Amniotic stem cell (primary cell): ENCODE measurements at regions not wholly inside any gene's neighbourhood (a gene's known extent, or its start where the extent isn't known, plus 50 kb on each side); places are given as distances from the start of the nearest gene placed in this dataset.
"Not testable (repeated sequence)": the region's sequence is repeated elsewhere in the genome, so short reads cannot be mapped to it uniquely, and the experiment has no call there.

Source experiments
- DNase-seq: peaks from one replicate; lab custom pipeline; 2025; lab: John Stamatoyannopoulos, UW

DNA sequence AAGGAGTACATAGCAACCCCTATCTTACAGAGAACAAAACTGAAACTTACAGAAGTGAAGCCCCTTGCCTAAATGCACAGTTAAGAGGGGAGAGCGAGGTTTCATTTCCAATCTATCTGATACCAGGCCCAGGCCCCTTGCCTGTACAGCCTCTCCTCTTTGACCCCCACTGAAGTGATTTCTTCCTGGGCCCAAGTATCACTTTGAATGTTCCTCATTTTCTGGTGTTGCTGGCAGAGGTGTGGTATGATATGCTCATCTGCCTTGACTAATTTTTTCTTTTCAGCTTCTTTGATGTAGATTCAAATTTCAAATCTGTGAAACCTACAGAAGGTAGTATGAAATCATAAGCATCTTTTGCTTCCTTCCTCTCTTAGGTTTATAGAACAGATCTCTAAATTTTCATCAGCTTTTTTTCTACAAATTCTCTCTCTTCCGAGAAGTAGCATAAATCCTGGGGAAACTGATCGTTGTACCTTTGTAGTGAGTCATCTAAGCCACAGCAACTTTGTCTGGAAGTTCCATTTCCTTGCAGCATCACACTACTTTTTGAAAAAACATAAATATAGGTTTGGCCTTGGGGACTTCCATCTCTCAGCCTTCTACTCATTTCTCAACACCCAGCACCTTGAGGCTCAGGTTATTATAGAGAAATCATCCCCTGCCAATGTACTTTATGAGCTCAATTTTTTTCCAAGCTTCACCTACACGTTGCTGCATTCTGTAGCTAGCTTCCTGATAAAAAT, 402.4 kb upstream of the PTGER4 start:
- no peak for DNase-seq

DNA sequence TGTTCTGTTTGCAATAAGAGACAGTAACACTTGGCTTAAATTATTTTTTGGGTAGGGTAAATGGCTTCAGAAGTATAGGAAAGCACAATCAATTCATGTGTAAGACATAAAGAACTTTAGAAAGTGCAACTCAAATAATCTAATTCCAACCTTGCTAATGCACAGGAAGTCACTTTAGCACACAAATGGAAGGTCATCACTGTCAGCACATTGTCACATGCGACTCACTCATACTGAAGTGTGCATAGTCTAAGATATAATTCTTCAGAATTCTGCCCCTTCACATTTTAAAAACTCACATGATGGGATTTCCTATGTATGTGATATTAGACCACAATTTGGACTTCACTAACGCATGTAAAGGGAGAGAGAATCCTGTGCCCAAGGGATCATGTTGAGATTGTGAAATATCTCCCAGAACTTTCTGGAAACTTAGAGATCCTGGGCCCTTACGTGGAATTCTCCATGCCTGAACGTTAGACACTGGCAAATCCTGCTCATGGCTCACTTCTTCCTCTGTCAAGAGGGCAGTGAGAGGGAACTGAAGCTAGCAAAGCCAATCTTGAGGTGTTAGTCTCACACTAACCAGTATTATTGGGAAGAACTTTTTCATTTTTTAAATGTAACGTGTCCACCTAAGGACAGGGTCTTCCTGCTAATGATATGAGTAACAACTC, 403.2 kb upstream of the PTGER4 start:
- no peak for DNase-seq

GRCh38 chr5:40274568-40274967, 405.1 kb upstream of the PTGER4 start:
- no peak for DNase-seq

- DNase-seq: no peak
Measured at GRCh38 chr5:40273936-40274335, 405.8 kb upstream of the PTGER4 start.

- DNase-seq: no peak
Measured at GRCh38 chr5:40271476-40271875, 408.2 kb upstream of the PTGER4 start.

DNA sequence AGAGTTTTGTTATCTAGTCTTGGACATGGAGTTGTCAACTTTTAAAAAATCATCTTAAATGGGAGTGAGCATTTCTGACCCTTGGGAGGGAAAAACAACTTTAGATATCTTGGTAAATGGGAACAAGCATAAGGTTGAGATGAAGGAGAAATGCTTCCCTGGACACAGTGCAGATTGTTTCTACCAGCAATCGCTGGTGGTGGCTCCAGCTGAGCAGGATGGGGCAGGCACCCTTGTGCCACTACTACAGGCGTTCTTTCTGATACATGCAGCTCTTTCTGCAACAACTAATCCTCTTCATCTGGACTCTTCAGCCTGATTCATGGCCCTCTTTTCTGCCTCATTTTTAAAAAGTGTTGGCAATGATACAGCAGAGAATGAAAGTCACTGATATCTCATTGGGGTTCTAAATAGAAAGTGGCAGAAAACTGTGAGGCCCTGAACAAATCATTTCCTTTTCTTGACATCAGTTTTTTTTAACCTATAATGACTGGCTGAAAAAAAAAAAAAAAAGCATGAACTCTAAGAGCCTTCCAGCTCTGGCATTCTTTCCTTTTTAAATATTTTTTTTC, 409.4 kb upstream of the PTGER4 start:
- no peak for DNase-seq

GRCh38 chr5:40268088-40268487, 411.6 kb upstream of the PTGER4 start:
- DNase-seq: peak; percentile 5

DNA sequence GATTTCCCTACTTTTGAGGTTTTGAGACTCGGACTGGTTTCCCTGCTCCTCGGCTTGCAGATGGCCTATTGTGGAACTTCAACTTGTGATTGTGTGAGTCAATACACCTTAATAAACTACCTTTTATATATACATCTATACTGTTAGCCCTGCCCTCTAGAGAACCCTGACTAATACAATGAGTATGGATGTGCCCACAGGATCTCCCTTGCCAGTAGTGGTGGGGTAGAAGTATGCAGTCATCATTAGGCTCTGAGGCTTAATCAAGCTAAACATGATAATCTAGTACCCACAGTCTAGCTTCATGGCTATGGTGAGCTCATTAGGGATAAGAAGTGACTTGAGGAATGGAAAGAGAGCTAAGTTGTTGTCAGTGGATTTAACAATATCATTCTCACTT, 412.8 kb upstream of the PTGER4 start:
- DNase-seq: no peak

GRCh38 chr5:40261984-40262383, 417.7 kb upstream of the PTGER4 start:
- no peak for DNase-seq

DNA sequence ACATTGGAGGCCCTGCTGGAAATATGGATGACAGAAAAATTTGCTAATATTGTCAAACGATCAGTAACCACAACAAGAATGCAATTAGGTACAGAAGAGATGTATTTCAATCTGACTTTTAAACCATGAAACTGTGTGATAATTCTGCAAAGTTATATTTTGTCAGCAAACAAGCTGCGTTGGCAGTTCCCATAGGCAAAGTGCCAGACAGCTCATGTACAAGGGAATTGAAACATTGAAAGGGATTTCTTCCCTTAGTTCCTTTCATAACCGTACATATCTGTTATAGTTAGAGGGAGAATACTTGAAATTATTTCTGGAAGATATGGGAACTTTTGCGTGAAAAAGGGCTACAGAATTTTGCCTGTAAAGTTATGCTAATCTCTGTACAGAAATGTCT, 419.4 kb upstream of the PTGER4 start:
- no peak for DNase-seq

DNA sequence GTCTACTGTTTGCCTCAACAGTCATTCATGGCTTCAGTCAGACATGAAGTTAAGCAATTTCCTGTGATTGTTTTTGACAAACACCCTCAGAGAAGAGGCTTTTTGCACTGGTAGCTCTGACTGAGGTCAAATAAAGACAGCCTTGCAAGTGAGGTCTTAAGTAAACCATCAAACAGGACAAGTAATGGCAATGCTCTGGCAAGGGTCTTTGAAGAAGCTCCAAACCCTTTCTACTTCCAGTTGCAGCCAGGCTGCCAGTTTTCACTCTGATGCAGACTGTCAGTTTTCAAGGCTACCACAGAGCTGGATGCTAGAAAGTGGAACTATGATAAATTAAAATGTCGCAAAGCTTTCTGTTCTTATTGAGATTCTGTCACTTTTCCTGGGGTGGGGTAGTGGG, 421.5 kb upstream of the PTGER4 start:
- DNase-seq: no peak

DNA sequence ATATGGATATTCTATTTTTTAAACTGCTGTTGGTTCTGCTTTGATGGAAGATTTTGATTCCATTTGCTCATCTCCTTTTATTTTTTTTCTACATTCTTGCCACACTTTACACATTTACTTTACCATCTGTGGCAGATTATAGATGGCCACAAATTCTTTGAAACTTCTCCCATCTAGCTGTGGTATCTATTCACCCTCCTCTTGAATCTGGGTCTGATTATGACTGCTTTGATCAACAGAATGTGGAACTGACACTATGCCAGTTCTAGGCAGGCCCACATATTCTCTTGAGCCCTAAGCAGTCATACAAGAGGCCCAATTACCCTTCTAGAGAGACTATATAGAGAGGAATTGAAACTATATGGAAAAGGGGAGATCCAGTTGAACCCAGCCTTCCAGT, 439.0 kb upstream of the PTGER4 start:
- no peak for DNase-seq

- DNase-seq: no peak
Measured at GRCh38 chr5:40240111-40240510, 439.6 kb upstream of the PTGER4 start.

- DNase-seq: no peak
Measured at GRCh38 chr5:40238066-40238745, 441.5 kb upstream of the PTGER4 start.

DNA sequence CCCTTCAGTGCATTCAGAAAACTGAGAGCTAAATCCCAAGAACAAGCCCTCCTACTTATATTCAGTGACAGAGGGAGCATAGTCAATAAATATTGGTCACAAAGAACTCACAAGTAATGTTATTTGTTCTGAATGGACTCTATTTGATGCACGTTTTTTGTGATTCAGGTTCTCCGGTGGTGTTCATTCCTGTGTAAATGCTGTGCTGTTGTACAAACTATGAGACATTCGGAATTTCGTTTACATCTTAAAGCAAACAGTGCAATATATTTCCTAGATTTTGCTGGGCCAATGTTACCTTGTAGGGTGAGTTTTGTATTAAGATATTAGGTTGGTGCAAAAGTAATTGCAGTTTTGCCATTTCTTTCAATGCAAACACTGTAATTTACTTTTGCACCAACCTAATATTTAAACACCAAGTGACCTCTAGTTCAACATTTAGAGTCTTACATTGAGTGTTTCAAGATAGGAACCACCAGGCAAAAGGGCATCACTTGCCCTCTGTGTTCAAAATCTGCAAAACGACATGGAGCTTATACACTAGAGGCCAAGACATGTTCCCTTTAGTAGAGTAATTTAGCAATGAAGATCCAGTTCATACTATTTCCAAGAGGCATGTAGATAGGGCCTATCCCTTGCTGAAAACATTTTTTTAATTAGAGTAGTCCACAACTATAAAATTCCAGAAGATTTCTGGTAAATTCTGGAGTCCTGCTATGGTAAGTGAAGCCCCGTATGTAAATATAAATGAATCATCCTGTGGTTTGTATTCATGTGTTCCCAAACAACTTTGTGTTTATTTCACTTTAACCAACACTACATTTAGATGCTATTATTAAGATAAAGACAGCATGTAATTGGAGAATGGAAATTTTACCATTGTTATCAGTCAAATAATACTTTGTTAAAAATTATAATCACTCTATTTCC, 444.0 kb upstream of the PTGER4 start:
- DNase-seq: no peak

DNA sequence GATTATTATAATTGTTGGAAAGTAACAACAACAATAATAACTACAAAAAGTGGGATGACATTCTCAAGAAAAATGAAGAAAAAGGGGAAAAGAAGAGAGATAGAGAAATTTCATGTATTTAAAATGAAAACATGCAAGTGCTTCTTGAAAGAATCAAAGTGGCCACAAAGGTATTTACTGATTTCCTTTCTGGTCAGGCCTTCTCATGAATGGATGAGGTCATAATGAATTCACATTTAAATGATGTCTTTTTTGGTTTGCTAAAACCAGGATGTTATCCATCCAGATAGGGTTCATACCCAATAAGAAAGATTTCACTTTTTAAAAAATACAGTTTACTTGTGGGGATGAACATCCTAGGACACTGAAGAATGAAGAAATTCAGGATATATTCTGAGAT, 446.4 kb upstream of the PTGER4 start:
- DNase-seq: no peak

GRCh38 chr5:40227931-40228330, 451.8 kb upstream of the PTGER4 start:
- no peak for DNase-seq

- DNase-seq: no peak
Measured at GRCh38 chr5:40227366-40227765, 452.3 kb upstream of the PTGER4 start.

- DNase-seq: no peak
Measured at GRCh38 chr5:40226906-40227305, 452.8 kb upstream of the PTGER4 start.

DNA sequence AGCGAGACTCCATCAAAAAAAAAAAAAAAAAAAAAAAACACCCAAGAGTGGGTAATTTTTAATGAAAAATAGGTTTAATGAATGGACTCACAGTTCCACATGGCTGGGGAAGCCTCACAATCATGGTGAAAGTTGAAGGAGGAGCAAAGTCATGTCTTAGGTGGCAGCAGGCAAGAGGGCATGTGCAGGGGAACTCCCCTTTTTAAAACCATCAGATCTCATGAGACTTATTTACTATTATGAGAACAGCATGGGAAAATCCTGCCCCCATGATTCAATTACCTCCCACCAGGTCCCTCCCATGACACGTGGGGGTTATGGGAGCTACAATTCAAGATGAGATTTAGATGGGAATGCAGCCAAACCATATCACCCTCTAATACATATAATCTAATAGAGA, 454.6 kb upstream of the PTGER4 start:
- DNase-seq: not testable (repeated sequence)

- DNase-seq: no peak
Measured at GRCh38 chr5:40224421-40224820, 455.3 kb upstream of the PTGER4 start.

- peak; percentile 62 for DNase-seq
Measured at GRCh38 chr5:40223884-40224402, 455.8 kb upstream of the PTGER4 start.
